Parathyroid adenoma (tissue), 2 donors: ENCODE measurements at regions not wholly inside any gene's neighbourhood (a gene's known extent, or its start where the extent isn't known, plus 50 kb on each side); places are given as distances from the start of the nearest gene placed in this dataset.

Experiments used
- H2AFZ ChIP-seq: fragments of 300-600 bp; sonication (generic); one replicate; pipeline ENCODE4 v1.7.0; 2017; ENCODE audit warnings: antibody characterized with exemption, mild to moderate bottlenecking
- H3K27ac ChIP-seq: fragments of 300-600 bp; sonication (generic); one replicate; pipeline ENCODE4 v1.7.0; 2017
- H3K27me3 ChIP-seq: fragments of 300-600 bp; sonication (generic); one replicate; pipeline ENCODE4 v1.7.0; 2017; ENCODE audit warnings: low read length; ENCODE audit not compliant: control insufficient read depth, insufficient read depth
- H3K36me3 ChIP-seq: fragments of 300-600 bp; sonication (generic); one replicate; pipeline ENCODE4 v1.7.0; 2017; ENCODE audit warnings: low read length; ENCODE audit not compliant: control insufficient read depth, insufficient read depth
- H3K4me1 ChIP-seq: fragments of 300-600 bp; sonication (generic); one replicate; pipeline ENCODE4 v1.7.0; 2017; ENCODE audit warnings: control low read depth
- H3K4me2 ChIP-seq: fragments of 300-600 bp; sonication (generic); one replicate; pipeline ENCODE4 v1.7.0; 2017; ENCODE audit warnings: low read length
- H3K4me3 ChIP-seq: fragments of 300-600 bp; sonication (generic); one replicate; pipeline ENCODE4 v1.7.0; 2017; ENCODE audit warnings: low read depth, low read length
- H3K79me2 ChIP-seq: fragments of 300-600 bp; sonication (generic); one replicate; pipeline ENCODE4 v1.7.0; 2017; ENCODE audit warnings: control low read depth
- H3K9ac ChIP-seq: fragments of 300-600 bp; sonication (generic); one replicate; pipeline ENCODE4 v1.7.0; 2017; ENCODE audit warnings: mild to moderate bottlenecking
- H3K9me3 ChIP-seq: fragments of 300-600 bp; sonication (generic); one replicate; pipeline ENCODE4 v1.7.0; 2017; ENCODE audit warnings: low read length; ENCODE audit not compliant: control insufficient read depth
- CTCF ChIP-seq: fragments of 300-600 bp; sonication (generic); IDR thresholded peaks from one replicate; pipeline ENCODE4 v1.7.0; 2017; ENCODE audit warnings: antibody characterized with exemption, mild to moderate bottlenecking
- donor health status: primary hyperparathyroidism.

GRCh38 chr3:102079809-102080197 lies 230.5 kb downstream of the NFKBIZ start:
- H3K36me3 ChIP-seq: no peaks in the 10 kb centered on the region
- H3K4me1 ChIP-seq: no peaks in the 10 kb centered on the region
- no peak overlapping the region for H3K4me3 ChIP-seq
- no peak overlapping the region for H2AFZ ChIP-seq
- H3K4me2 ChIP-seq: no peak overlapping the region
- H3K79me2 ChIP-seq: no peaks in the 10 kb centered on the region
- H3K9ac ChIP-seq: no peak overlapping the region
- H3K27ac ChIP-seq: no peak overlapping the region
- H3K27me3 ChIP-seq: no peaks in the 10 kb centered on the region
- no peak for TF ChIP-seq CTCF
- H3K9me3 ChIP-seq: no peaks in the 10 kb centered on the region

GRCh38 chr3:102081572-102082289 lies 232.4 kb downstream of the NFKBIZ start:
- no peak overlapping the region for H3K27ac ChIP-seq
- no peaks in the 10 kb centered on the region for H3K9me3 ChIP-seq
- H3K27me3 ChIP-seq: no peaks in the 10 kb centered on the region
- no peaks in the 10 kb centered on the region for H3K79me2 ChIP-seq
- no peaks in the 10 kb centered on the region for H3K36me3 ChIP-seq
- H3K4me3 ChIP-seq: no peak overlapping the region
- H3K9ac ChIP-seq: no peak overlapping the region
- no peak for TF ChIP-seq CTCF
- H2AFZ ChIP-seq: no peak overlapping the region
- H3K4me2 ChIP-seq: no peak overlapping the region
- no peaks in the 10 kb centered on the region for H3K4me1 ChIP-seq

- Histone ChIP-seq H3K27me3 (no peaks in the 10 kb centered on the region), H3K9me3 (no peaks in the 10 kb centered on the region), H2AFZ (no peak overlapping the region), H3K4me1 (no peaks in the 10 kb centered on the region), H3K79me2 (no peaks in the 10 kb centered on the region), H3K36me3 (no peaks in the 10 kb centered on the region), H3K4me3 (no peak overlapping the region), H3K27ac (no peak overlapping the region), H3K9ac (no peak overlapping the region), H3K4me2 (no peak overlapping the region)
- no peak for TF ChIP-seq CTCF
These were observed 234.2 kb downstream of the NFKBIZ start for GRCh38 chr3:102083473-102083872.

GRCh38 chr3:102084006-102084405 lies 234.7 kb downstream of the NFKBIZ start:
- Histone ChIP-seq H2AFZ (no peak overlapping the region), H3K36me3 (no peaks in the 10 kb centered on the region), H3K27me3 (no peaks in the 10 kb centered on the region), H3K4me2 (no peak overlapping the region), H3K9me3 (no peaks in the 10 kb centered on the region), H3K4me3 (no peak overlapping the region), H3K4me1 (no peaks in the 10 kb centered on the region), H3K79me2 (no peaks in the 10 kb centered on the region), H3K27ac (no peak overlapping the region), H3K9ac (no peak overlapping the region)
- no peak for TF ChIP-seq CTCF

- TF ChIP-seq CTCF: no peak
- no peak overlapping the region for H3K27ac ChIP-seq
- H2AFZ ChIP-seq: no peak overlapping the region
- H3K79me2 ChIP-seq: no peaks in the 10 kb centered on the region
- no peaks in the 10 kb centered on the region for H3K9me3 ChIP-seq
- no peak overlapping the region for H3K4me2 ChIP-seq
- no peaks in the 10 kb centered on the region for H3K27me3 ChIP-seq
- no peaks in the 10 kb centered on the region for H3K36me3 ChIP-seq
- no peaks in the 10 kb centered on the region for H3K4me1 ChIP-seq
- no peak overlapping the region for H3K9ac ChIP-seq
- no peak overlapping the region for H3K4me3 ChIP-seq
These were observed 235.4 kb downstream of the NFKBIZ start for GRCh38 chr3:102084704-102085103.
